Smooth muscle cell (in vitro differentiated cells): ENCODE measurements at regions not wholly inside any gene's neighbourhood (a gene's known extent, or its start where the extent isn't known, plus 50 kb on each side); places are given as distances from the start of the nearest gene placed in this dataset.
"Not testable (repeated sequence)": the region's sequence is repeated elsewhere in the genome, so short reads cannot be mapped to it uniquely, and the experiment has no call there.

Source experiments
- DNase-seq: peaks from one replicate; lab custom pipeline; 2025; ENCODE audit not compliant: unreplicated experiment; lab: John Stamatoyannopoulos, UW
- H2AFZ ChIP-seq: fragments of 200-600 bp; sonication (generic); 2 replicates; pipeline ENCODE4 v1.6.0; 2016; ENCODE audit warnings: antibody characterized with exemption, low read depth, mild to moderate bottlenecking
- H3F3A ChIP-seq: fragments of 200-600 bp; sonication (generic); 2 replicates; pipeline ENCODE4 v1.6.0; 2017; ENCODE audit warnings: antibody characterized with exemption, low read depth
- H3K27ac ChIP-seq: fragments of 200-600 bp; sonication (generic); 2 replicates; pipeline ENCODE4 v1.5.1; 2016; ENCODE audit warnings: low read depth, mild to moderate bottlenecking
- H3K27me3 ChIP-seq: fragments of 200-600 bp; sonication (generic); 2 replicates; pipeline ENCODE4 v1.6.1; 2016; ENCODE audit warnings: low read depth, mild to moderate bottlenecking
- H3K36me3 ChIP-seq: fragments of 200-600 bp; sonication (generic); 2 replicates; pipeline ENCODE4 v1.5.1; 2016; ENCODE audit warnings: low read depth
- H3K4me1 ChIP-seq: fragments of 200-600 bp; sonication (generic); 2 replicates; pipeline ENCODE4 v1.5.1; 2016; ENCODE audit warnings: low read depth
- H3K4me2 ChIP-seq: fragments of 200-600 bp; sonication (generic); 2 replicates; pipeline ENCODE4 v1.6.0; 2016; ENCODE audit warnings: mild to moderate bottlenecking
- H3K4me3 ChIP-seq: fragments of 200-600 bp; sonication (generic); 2 replicates; pipeline ENCODE4 v1.5.1; 2016; ENCODE audit warnings: mild to moderate bottlenecking
- H3K79me2 ChIP-seq: fragments of 200-600 bp; sonication (generic); 2 replicates; pipeline ENCODE4 v1.6.0; 2016; ENCODE audit warnings: low read depth, mild to moderate bottlenecking
- H3K9ac ChIP-seq: fragments of 200-600 bp; sonication (generic); 2 replicates; pipeline ENCODE4 v1.6.0; 2016; ENCODE audit warnings: low read depth
- H3K9me3 ChIP-seq: fragments of 200-600 bp; sonication (generic); replicated peaks from 2 replicates; pipeline ENCODE4 v1.5.1; 2016; ENCODE audit warnings: low read depth
- H4K20me1 ChIP-seq: fragments of 200-600 bp; sonication (generic); 2 replicates; pipeline ENCODE4 v1.6.0; 2016; ENCODE audit warnings: low read depth
- WGBS: methylation state at CpG from one replicate; pipeline ENCODE4 v1.1.7; 2016; ENCODE audit warnings: low lambda C conversion rate; 5-methylcytosine and 5-hydroxymethylcytosine counted together
- TF ChIP-seq, protein P1 (sequence below): fragments of 200-600 bp; sonication (generic); IDR thresholded peaks from 2 replicates; pipeline ENCODE4 v1.5.1; 2017; ENCODE audit warnings: borderline replicate concordance, mild to moderate bottlenecking, antibody characterized with exemption; ENCODE audit not compliant: insufficient read depth, poor library complexity, severe bottlenecking

DNA sequence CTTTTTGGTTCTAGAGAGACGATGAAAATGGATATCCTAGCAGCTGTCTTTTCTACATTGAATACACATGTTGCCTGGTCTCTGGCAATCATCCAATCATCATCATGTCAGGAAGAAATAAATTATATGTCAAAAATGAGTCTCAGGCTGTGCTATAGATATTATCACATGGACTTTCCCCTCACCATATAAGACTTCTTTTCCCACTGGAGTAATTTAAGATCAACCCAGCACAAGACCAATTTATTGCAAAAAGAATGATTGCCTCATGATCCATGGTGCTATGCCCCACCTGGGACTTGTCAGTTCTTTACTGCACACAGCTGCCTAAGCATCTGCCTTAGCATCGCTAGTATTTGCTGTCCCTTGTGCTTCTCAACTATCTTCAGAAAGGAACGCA is 783.7 kb upstream of the TMEFF2 start:
- Histone ChIP-seq H3K79me2 (no peaks in the 10 kb centered on the region), H4K20me1 (no peaks in the 10 kb centered on the region), H2AFZ (no peak overlapping the region), H3F3A (no peaks in the 10 kb centered on the region), H3K9me3 (no peaks in the 10 kb centered on the region), H3K9ac (no peak overlapping the region), H3K27me3 (no peaks in the 10 kb centered on the region), H3K36me3 (no peaks in the 10 kb centered on the region), H3K4me2 (no peak overlapping the region), H3K4me1 (no peaks in the 10 kb centered on the region), H3K27ac (no peak overlapping the region), H3K4me3 (no peak overlapping the region)
- 90% methylated on average over 3 of the region's 3 CpGs for WGBS
- no peak for DNase-seq
- TF ChIP-seq, protein P1, sequence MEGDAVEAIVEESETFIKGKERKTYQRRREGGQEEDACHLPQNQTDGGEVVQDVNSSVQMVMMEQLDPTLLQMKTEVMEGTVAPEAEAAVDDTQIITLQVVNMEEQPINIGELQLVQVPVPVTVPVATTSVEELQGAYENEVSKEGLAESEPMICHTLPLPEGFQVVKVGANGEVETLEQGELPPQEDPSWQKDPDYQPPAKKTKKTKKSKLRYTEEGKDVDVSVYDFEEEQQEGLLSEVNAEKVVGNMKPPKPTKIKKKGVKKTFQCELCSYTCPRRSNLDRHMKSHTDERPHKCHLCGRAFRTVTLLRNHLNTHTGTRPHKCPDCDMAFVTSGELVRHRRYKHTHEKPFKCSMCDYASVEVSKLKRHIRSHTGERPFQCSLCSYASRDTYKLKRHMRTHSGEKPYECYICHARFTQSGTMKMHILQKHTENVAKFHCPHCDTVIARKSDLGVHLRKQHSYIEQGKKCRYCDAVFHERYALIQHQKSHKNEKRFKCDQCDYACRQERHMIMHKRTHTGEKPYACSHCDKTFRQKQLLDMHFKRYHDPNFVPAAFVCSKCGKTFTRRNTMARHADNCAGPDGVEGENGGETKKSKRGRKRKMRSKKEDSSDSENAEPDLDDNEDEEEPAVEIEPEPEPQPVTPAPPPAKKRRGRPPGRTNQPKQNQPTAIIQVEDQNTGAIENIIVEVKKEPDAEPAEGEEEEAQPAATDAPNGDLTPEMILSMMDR = no peak

DNA sequence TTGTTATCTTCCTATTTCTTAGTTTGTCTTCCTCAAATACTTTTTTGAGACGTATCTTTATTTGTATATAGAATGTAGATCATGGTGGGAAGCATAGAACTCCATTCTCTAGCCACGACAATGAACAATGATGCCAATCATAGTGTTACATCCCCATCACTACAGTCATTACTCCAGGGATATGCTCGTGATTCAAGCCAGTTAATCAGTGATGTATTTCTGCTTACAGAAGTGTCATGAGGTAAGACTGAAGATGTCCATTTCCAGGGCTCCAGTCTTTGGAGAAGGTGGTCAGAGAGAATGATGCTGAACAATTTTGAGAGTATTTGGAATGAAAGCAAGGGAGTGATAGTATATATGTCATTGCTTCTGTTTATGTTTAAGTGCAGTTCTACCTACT is 777.2 kb upstream of the TMEFF2 start:
- H3K27me3 ChIP-seq = no peaks in the 10 kb centered on the region
- H3K4me2 ChIP-seq = no peak overlapping the region
- TF ChIP-seq, protein P1 = no peak
- DNase-seq = no peak
- 86% methylated on average over 3 of the region's 3 CpGs for WGBS
- no peak overlapping the region for H3K4me3 ChIP-seq
- H3K9ac ChIP-seq = no peak overlapping the region
- H2AFZ ChIP-seq = no peak overlapping the region
- H4K20me1 ChIP-seq = no peaks in the 10 kb centered on the region
- no peaks in the 10 kb centered on the region for H3K9me3 ChIP-seq
- no peaks in the 10 kb centered on the region for H3K36me3 ChIP-seq
- H3K4me1 ChIP-seq = no peaks in the 10 kb centered on the region
- H3K79me2 ChIP-seq = no peaks in the 10 kb centered on the region
- no peaks in the 10 kb centered on the region for H3F3A ChIP-seq
- no peak overlapping the region for H3K27ac ChIP-seq

DNA sequence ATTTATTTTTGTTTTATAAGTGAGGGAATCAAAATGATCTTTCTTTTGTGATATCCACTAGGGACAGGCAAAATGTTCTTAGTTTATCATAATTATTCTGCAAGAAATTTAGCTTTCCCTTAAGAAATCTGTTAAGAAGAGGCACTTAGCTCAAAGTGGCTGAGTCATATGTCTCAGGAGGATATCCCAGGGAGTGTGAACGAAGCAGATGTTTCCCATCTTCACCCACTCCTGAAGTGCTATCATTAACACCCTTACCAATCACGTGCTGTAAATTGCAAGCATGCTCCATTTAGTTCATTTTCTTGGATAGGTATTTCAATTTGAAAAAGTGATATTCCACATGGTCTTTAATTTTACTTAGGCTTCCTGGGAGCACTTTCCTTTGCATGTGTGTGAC is 774.3 kb upstream of the TMEFF2 start:
- Histone ChIP-seq H3K9ac (no peak overlapping the region), H4K20me1 (no peaks in the 10 kb centered on the region), H3K4me3 (no peak overlapping the region), H3K4me1 (no peaks in the 10 kb centered on the region), H2AFZ (no peak overlapping the region), H3K27ac (no peak overlapping the region), H3K36me3 (no peaks in the 10 kb centered on the region), H3K9me3 (no peaks in the 10 kb centered on the region), H3F3A (no peaks in the 10 kb centered on the region), H3K4me2 (no peak overlapping the region), H3K27me3 (no peaks in the 10 kb centered on the region), H3K79me2 (no peaks in the 10 kb centered on the region)
- DNase-seq = no peak
- TF ChIP-seq, protein P1 = no peak
- 41% methylated on average over 2 of the region's 2 CpGs for WGBS

DNA sequence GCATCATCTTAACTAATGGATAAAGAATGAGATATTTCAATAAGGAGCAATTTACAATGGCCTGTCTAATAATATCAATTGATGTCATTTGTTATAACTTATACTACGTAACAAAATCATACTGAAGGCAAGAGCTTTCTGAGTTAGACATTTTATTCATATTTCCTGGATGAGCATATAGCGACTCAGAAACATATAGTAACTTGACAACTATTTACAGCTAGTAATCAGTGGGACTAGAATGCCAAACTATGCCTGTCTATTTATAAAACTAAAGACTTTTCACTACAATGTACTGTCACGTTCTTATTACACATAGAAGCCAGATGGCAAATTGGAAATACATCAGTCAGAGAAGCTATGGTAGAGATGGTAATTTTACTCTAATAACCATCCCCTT is 766.2 kb upstream of the TMEFF2 start:
- no peak for DNase-seq
- TF ChIP-seq, protein P1 = no peak
- Histone ChIP-seq H3K4me2 (no peak overlapping the region), H2AFZ (no peak overlapping the region), H3K4me3 (no peak overlapping the region), H3F3A (no peaks in the 10 kb centered on the region), H3K27me3 (no peaks in the 10 kb centered on the region), H3K36me3 (no peaks in the 10 kb centered on the region), H3K4me1 (no peaks in the 10 kb centered on the region), H4K20me1 (no peaks in the 10 kb centered on the region), H3K9me3 (no peaks in the 10 kb centered on the region), H3K27ac (no peak overlapping the region), H3K79me2 (no peaks in the 10 kb centered on the region), H3K9ac (no peak overlapping the region)
- WGBS = 60% methylated on average over 3 of the region's 3 CpGs

DNA sequence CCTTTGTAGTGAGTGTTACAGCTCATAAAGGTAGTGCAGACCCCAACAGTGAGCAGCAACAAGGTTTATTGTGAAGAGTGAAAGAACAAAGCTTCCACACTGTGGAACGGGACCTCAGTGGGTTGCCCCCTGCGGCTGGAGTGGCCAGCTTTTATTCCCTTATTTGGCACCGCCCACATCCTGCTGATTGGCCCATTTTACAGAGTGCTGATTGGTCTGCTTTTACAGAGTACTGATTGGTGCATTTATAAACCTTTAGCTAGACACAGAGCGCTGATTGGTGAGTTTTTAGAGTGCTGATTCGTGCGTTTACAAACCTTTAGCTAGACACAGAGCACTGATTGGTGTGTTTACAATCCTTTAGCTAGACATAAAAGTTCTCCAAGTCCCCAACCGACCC is 763.9 kb upstream of the TMEFF2 start:
- not testable (repeated sequence) for H3K27ac ChIP-seq, H3K79me2 ChIP-seq, H2AFZ ChIP-seq, H3K27me3 ChIP-seq, DNase-seq, H3F3A ChIP-seq, H3K9me3 ChIP-seq, H3K4me3 ChIP-seq, H3K4me1 ChIP-seq, H3K36me3 ChIP-seq, H3K9ac ChIP-seq, H4K20me1 ChIP-seq, H3K4me2 ChIP-seq
- 93% methylated on average over 7 of the region's 7 CpGs for WGBS
